ENCODE measurements at regions not wholly inside any gene's neighbourhood (a gene's known extent, or its start where the extent isn't known, plus 50 kb on each side); places are given as distances from the start of the nearest gene placed in this dataset.
A peak's percentile ranks its signal among the peaks of the same experiment; 100 is the strongest.
"Not testable (repeated sequence)": the region's sequence is repeated elsewhere in the genome, so short reads cannot be mapped to it uniquely, and the experiment has no call there.

- DNase-seq: no peak
- H3K4me3 ChIP-seq (ENCODE audit: low read length): no peak overlapping the region
- no peaks in the 10 kb centered on the region for H3K27me3 ChIP-seq (ENCODE audit: control insufficient read depth, insufficient read depth, low read length)
- no peaks in the 10 kb centered on the region for H3K4me1 ChIP-seq (ENCODE audit: control insufficient read depth, insufficient read depth, low read length)
- no peak overlapping the region for H3K27ac ChIP-seq (ENCODE audit: low read length)
- no peaks in the 10 kb centered on the region for H3K36me3 ChIP-seq (ENCODE audit: control insufficient read depth, insufficient read depth, low read length)
- H3K9me3 ChIP-seq (ENCODE audit: control insufficient read depth, low read depth, low read length): no peaks in the 10 kb centered on the region
Measured at GRCh38 chr12:112705037-112705632, 86.4 kb upstream of the RPH3A start.

DNA sequence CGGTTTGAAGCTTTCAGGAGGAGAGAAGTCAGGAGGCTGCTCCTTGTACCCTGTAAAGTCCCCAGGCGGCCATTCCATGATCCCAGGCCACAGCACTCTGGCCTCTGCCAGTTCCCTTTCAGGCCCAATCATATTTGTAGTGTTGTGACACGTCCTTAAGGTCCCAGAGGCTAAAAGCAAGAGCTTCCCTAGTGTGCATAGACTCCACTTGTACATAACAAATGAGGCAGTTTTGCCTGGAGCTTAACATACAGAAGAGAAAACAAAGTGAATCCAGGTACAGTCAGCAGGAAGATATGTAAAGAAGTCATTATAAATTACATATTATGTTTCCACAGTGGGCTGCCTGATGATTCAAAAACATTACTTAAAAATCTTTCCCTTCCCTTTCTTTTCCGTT is 81.1 kb upstream of the RPH3A start:
- no peak overlapping the region for H3K4me3 ChIP-seq (ENCODE audit: low read length)
- 71% methylated on average over 1 of the region's 4 CpGs for WGBS (ENCODE audit: insufficient coverage, low lambda C conversion rate)

GRCh38 chr12:112711026-112711425 is 80.5 kb upstream of the RPH3A start:
- no peak for DNase-seq
- H3K4me1 ChIP-seq (ENCODE audit: control insufficient read depth, insufficient read depth, low read length): no peaks in the 10 kb centered on the region
- no CpG with 5 or more reads among the region's 3 CpGs for WGBS (ENCODE audit: insufficient coverage, low lambda C conversion rate)
- H3K9me3 ChIP-seq (ENCODE audit: control insufficient read depth, low read depth, low read length): no peaks in the 10 kb centered on the region
- no peak overlapping the region for H3K4me3 ChIP-seq (ENCODE audit: low read length)
- no peaks in the 10 kb centered on the region for H3K36me3 ChIP-seq (ENCODE audit: control insufficient read depth, insufficient read depth, low read length)
- H3K27ac ChIP-seq (ENCODE audit: low read length): no peak overlapping the region
- H3K27me3 ChIP-seq (ENCODE audit: control insufficient read depth, insufficient read depth, low read length): peaks cover 3% of the 10 kb centered on the region

More for the DNA sequence above, 81.1 kb upstream of the RPH3A start:
- Histone ChIP-seq H3K9me3 (ENCODE audit: control insufficient read depth, low read depth, low read length) (no peaks in the 10 kb centered on the region), H3K36me3 (ENCODE audit: control insufficient read depth, insufficient read depth, low read length) (no peaks in the 10 kb centered on the region), H3K27ac (ENCODE audit: low read length) (no peak overlapping the region), H3K27me3 (ENCODE audit: control insufficient read depth, insufficient read depth, low read length) (peaks cover 3% of the 10 kb centered on the region), H3K4me1 (ENCODE audit: control insufficient read depth, insufficient read depth, low read length) (no peaks in the 10 kb centered on the region)
- DNase-seq: no peak

GRCh38 chr12:112711507-112711906 is 80.0 kb upstream of the RPH3A start:
- Histone ChIP-seq H3K9me3 (ENCODE audit: control insufficient read depth, low read depth, low read length) (no peaks in the 10 kb centered on the region), H3K27ac (ENCODE audit: low read length) (no peak overlapping the region), H3K4me1 (ENCODE audit: control insufficient read depth, insufficient read depth, low read length) (no peaks in the 10 kb centered on the region), H3K4me3 (ENCODE audit: low read length) (no peak overlapping the region), H3K36me3 (ENCODE audit: control insufficient read depth, insufficient read depth, low read length) (no peaks in the 10 kb centered on the region), H3K27me3 (ENCODE audit: control insufficient read depth, insufficient read depth, low read length) (peaks cover 3% of the 10 kb centered on the region)
- 79% methylated on average over 2 of the region's 5 CpGs for WGBS (ENCODE audit: insufficient coverage, low lambda C conversion rate)
- no peak for DNase-seq

GRCh38 chr12:112712751-112713150 is 78.8 kb upstream of the RPH3A start:
- not testable (repeated sequence) for H3K27ac ChIP-seq (ENCODE audit: low read length); H3K9me3 ChIP-seq (ENCODE audit: control insufficient read depth, low read depth, low read length); H3K36me3 ChIP-seq (ENCODE audit: control insufficient read depth, insufficient read depth, low read length); H3K4me1 ChIP-seq (ENCODE audit: control insufficient read depth, insufficient read depth, low read length); DNase-seq; H3K4me3 ChIP-seq (ENCODE audit: low read length); H3K27me3 ChIP-seq (ENCODE audit: control insufficient read depth, insufficient read depth, low read length)
- WGBS (ENCODE audit: insufficient coverage, low lambda C conversion rate): no CpG with 5 or more reads among the region's 2 CpGs

- no peaks in the 10 kb centered on the region for H3K36me3 ChIP-seq (ENCODE audit: control insufficient read depth, insufficient read depth, low read length)
- 90% methylated on average over 2 of the region's 2 CpGs for WGBS (ENCODE audit: insufficient coverage, low lambda C conversion rate)
- no peaks in the 10 kb centered on the region for H3K9me3 ChIP-seq (ENCODE audit: control insufficient read depth, low read depth, low read length)
- no peak overlapping the region for H3K27ac ChIP-seq (ENCODE audit: low read length)
- H3K4me1 ChIP-seq (ENCODE audit: control insufficient read depth, insufficient read depth, low read length): no peaks in the 10 kb centered on the region
- H3K27me3 ChIP-seq (ENCODE audit: control insufficient read depth, insufficient read depth, low read length): peaks cover 3% of the 10 kb centered on the region
- DNase-seq: no peak
- H3K4me3 ChIP-seq (ENCODE audit: low read length): no peak overlapping the region
Measured at GRCh38 chr12:112713471-112713870, 78.1 kb upstream of the RPH3A start.

DNA sequence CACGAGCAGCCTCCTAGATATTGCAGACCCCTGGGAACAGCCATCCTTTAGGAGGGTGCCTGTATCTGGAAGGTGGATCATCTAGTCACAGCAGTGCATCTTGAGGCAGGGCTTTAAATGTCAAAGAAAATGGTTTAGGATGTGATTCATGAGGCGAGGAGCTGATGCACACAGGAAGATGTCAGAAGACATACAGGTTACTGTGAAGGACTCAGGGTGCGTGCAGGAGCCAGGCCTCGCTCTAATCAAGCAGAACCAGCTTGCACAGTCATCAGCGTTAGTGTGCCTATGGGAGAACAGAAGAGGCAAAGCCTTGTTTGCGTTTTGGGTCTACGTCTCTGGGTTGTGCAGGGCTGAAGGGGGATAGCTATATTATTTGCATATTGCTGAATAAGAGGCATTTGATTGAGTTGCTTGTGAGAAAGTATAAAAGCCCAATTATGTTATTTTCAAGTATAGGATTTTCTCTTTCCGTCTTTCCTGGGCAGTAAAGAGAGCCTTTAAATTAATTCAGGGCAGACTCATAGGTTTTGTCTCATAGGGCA is 77.3 kb upstream of the RPH3A start:
- no peaks in the 10 kb centered on the region for H3K4me1 ChIP-seq (ENCODE audit: control insufficient read depth, insufficient read depth, low read length)
- H3K36me3 ChIP-seq (ENCODE audit: control insufficient read depth, insufficient read depth, low read length): no peaks in the 10 kb centered on the region
- no peak for DNase-seq
- WGBS (ENCODE audit: insufficient coverage, low lambda C conversion rate): 83% methylated on average over 3 of the region's 8 CpGs
- no peak overlapping the region for H3K4me3 ChIP-seq (ENCODE audit: low read length)
- no peaks in the 10 kb centered on the region for H3K9me3 ChIP-seq (ENCODE audit: control insufficient read depth, low read depth, low read length)
- H3K27ac ChIP-seq (ENCODE audit: low read length): no peak overlapping the region
- H3K27me3 ChIP-seq (ENCODE audit: control insufficient read depth, insufficient read depth, low read length): peaks cover 3% of the 10 kb centered on the region

DNA sequence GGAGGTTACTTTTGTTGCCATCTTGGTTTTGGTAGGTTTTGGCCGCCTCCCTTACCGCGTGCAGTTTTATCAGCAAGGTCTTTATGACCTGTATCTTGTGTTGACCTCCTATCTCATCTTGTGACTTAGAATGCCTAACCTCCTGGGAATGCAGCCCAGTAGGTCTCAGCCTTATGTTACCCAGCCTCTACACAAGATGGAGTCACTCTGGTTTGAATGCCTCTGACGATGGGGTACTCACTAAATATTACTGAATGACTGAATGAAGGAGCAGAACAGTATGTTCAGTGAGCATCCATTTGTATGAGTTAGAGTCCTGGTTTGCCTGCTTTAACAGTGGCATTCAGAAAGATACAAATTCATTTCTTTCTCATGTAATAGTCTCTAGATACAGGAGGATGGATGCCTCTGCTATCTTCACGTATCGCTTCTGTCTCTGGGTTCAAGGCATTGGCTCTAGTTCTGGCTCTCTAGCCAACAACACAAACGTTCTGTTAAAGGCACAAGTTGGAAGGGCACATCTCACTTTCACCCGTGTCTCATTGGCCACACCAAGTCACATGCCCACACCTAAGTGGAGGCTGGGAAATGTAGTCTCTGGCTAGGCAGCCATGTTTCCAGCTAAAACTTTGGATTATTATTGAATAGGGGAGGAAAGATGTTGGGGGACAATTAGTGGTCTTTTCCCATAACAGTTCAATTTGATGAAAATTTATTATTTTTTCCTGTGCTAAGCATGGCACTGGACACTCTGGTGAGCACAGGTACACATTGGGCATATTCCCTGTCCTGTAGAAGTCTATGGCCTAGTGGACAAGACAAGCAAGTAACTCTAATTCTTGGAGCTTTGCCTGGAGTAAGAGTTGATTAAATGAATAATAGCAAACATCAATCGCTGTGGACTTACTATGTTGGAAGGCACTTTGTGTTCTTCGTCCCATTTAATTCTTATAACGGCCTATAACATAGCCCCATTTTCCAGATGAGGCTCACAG is 75.2 kb upstream of the RPH3A start:
- Histone ChIP-seq H3K9me3 (ENCODE audit: control insufficient read depth, low read depth, low read length) (no peaks in the 10 kb centered on the region), H3K27ac (ENCODE audit: low read length) (no peak overlapping the region), H3K27me3 (ENCODE audit: control insufficient read depth, insufficient read depth, low read length) (no peaks in the 10 kb centered on the region), H3K4me1 (ENCODE audit: control insufficient read depth, insufficient read depth, low read length) (no peaks in the 10 kb centered on the region), H3K36me3 (ENCODE audit: control insufficient read depth, insufficient read depth, low read length) (no peaks in the 10 kb centered on the region), H3K4me3 (ENCODE audit: low read length) (no peak overlapping the region)
- WGBS (ENCODE audit: insufficient coverage, low lambda C conversion rate): no CpG with 5 or more reads among the region's 11 CpGs
- peak in 1 of 2 donors; percentile 3 for DNase-seq

DNA sequence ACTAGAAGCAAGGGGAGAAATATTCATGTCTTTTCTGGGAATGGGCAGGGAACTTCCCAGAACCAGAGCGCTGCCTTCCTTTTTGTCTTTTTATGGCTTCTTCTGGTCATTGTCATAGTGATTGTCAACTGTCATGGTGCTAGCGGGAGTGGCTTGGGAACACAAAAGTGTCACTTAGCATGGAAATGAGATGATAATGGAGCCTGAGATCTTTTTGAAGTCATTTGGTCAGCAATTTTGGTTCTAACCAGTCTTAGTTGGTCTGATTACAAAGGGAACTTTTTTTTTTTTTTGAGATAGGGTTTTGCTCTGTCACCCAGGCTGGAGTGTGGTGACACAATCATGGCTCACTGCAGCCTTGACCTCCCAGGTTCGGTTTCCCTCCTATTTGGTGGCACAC is 62.7 kb upstream of the RPH3A start:
- Histone ChIP-seq H3K27me3 (ENCODE audit: control insufficient read depth, insufficient read depth, low read length) (peaks cover 4% of the 10 kb centered on the region), H3K4me3 (ENCODE audit: low read length) (no peak overlapping the region), H3K27ac (ENCODE audit: low read length) (no peak overlapping the region), H3K4me1 (ENCODE audit: control insufficient read depth, insufficient read depth, low read length) (no peaks in the 10 kb centered on the region), H3K9me3 (ENCODE audit: control insufficient read depth, low read depth, low read length) (no peaks in the 10 kb centered on the region), H3K36me3 (ENCODE audit: control insufficient read depth, insufficient read depth, low read length) (no peaks in the 10 kb centered on the region)
- no peak for DNase-seq
- WGBS (ENCODE audit: insufficient coverage, low lambda C conversion rate): no CpG with 5 or more reads among the region's 3 CpGs

- WGBS (ENCODE audit: insufficient coverage, low lambda C conversion rate): no CpG with 5 or more reads among the region's 12 CpGs
Measured at GRCh38 chr12:112734859-112735695, 56.5 kb upstream of the RPH3A start.

More at GRCh38 chr12:112734859-112735695, 56.5 kb upstream of the RPH3A start:
- no peaks in the 10 kb centered on the region for H3K9me3 ChIP-seq (ENCODE audit: control insufficient read depth, low read depth, low read length)
- no peaks in the 10 kb centered on the region for H3K36me3 ChIP-seq (ENCODE audit: control insufficient read depth, insufficient read depth, low read length)
- no peak overlapping the region for H3K4me3 ChIP-seq (ENCODE audit: low read length)
- H3K27me3 ChIP-seq (ENCODE audit: control insufficient read depth, insufficient read depth, low read length): peaks cover 2% of the 10 kb centered on the region
- no peak for DNase-seq
- H3K4me1 ChIP-seq (ENCODE audit: control insufficient read depth, insufficient read depth, low read length): no peaks in the 10 kb centered on the region
- no peak overlapping the region for H3K27ac ChIP-seq (ENCODE audit: low read length)

Measured in large intestine (tissue), 3 donors.